Stimulated activated CD4-positive, alpha-beta T cell treated with anti-CD3 and anti-CD28 coated beads, Interleukin-1b, Interleukin-23, amount 100 ng/mL, for 4 hours (primary cell): ENCODE measurements at regions not wholly inside any gene's neighbourhood (a gene's known extent, or its start where the extent isn't known, plus 50 kb on each side); places are given as distances from the start of the nearest gene placed in this dataset.

ENCODE experiments used
- DNase-seq, 2 donors: peaks; one replicate each; pipeline ENCODE4 v3.0.0-alpha.2; 2020; ENCODE audit warnings: low read depth in 2 of 2

DNA sequence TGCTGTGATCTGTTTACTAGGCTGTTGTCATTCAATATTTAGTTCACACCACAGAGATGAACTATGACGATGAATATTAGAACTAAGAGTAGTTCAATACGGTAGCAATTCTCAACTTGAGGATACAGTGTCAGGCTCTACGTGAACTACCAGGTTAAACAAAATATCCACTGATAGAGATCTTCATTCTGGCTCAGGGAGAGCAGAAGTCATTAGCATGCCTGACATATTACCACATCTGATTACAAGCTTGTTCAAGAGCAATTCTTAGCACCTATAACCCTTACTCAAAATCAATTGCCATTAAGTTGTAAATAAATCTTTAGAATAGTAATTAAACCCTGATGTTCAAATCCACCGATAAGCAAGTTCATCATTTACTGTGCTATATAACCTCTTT, 207.2 kb downstream of the CHRM3 start:
- no peak for DNase-seq

DNA sequence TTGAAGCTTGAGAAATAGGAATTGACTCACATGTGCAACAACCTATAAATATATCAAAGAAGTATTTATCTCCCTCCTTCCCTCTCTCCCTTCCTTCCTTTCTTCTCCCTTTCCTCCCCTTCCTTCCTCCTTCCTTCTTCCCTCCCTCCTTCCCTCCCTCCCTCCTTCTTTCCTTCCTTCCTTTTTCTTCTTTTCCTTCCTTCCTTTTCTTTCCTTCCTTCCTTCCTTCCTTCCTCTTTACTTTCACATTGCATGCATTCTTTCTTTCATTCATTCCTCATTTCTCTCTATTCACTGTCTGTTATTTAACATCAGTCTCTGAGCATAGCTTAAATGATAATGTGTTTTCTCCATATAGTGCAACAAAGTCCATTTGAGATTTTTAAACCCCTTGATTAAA, 214.2 kb downstream of the CHRM3 start:
- no peak for DNase-seq

DNA sequence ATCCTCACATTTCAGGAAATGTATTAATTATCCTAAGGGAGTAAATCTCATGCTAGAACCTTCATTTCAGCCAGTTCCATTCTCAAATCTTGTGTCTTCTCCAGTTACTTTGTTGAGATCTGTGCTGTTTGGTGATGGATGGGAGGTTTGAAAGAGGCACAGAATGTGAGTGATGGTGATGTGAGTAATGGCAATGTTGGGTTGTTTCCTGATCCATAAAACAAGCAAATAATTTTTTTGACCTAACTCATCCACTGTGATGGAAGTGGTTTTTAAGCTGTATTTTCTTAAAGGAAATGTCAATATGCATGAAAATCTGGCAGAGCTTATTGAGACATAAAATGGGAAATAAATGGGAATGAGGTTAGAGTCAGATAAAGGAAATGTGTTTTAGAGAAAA, 214.7 kb downstream of the CHRM3 start:
- DNase-seq = no peak

DNA sequence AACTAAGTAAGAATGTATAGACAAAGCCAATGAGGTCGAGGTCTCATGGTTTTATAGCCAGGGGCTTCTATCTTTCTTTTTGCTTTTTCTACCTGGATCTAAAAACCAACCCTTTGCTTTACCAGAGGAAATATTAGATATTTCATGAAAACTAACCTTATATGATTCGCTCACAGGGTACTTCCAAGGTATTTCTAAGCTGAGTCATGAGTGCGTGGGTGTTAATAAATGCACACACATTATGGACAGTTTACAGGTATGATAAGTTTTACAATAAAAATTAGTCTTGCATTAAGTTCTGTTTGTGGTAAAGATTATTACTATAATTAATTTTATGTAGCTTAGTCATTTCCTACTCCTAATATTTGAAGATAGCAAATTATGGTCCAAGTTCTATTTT, 217.2 kb downstream of the CHRM3 start:
- DNase-seq = no peak

- no peak for DNase-seq
Observed at GRCh38 chr1:239606850-239607400, 220.6 kb downstream of the CHRM3 start.

DNA sequence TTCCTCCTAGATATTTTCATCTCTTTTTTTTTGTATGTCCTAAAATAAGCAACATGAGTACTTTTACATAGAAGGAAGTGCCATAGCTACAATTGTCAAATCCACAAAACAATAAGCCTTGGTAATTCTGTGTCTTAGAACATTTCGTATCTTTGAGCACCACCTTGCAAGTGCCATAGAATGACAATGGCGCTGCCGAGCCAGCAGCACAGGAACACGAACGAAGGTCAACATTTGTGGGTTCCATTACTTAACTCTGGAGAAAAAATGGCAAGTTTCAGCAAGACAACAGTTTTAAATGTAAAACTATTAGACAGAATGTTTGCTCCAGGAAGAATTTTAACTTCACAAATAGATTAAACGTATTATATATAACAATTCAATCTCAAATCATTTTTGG, 222.1 kb downstream of the CHRM3 start:
- DNase-seq = no peak

GRCh38 chr1:239612379-239612778, 226.0 kb downstream of the CHRM3 start:
- DNase-seq = no peak

- no peak for DNase-seq
Observed at GRCh38 chr1:239616673-239617072, 230.3 kb downstream of the CHRM3 start.

GRCh38 chr1:239617259-239617658, 230.9 kb downstream of the CHRM3 start:
- DNase-seq = no peak

DNA sequence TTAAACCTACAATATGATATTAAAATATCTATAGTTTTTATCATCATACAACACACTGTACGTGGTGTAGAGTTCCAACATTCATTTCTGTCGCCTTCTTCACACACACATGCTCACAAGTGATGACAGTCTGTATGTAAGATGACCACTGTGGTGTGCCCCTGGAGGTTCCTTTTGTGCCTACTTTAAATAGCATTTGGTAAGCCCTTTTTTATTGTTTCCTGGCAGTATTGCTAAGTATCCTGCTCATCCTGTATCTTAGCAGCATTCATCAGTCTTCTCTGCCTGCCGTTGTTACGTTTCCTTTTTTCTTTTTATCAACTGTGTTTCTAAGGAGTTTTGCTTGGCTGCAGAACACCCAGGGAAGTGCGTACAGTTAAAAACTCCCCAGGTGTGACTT, 231.4 kb downstream of the CHRM3 start:
- DNase-seq = no peak

DNA sequence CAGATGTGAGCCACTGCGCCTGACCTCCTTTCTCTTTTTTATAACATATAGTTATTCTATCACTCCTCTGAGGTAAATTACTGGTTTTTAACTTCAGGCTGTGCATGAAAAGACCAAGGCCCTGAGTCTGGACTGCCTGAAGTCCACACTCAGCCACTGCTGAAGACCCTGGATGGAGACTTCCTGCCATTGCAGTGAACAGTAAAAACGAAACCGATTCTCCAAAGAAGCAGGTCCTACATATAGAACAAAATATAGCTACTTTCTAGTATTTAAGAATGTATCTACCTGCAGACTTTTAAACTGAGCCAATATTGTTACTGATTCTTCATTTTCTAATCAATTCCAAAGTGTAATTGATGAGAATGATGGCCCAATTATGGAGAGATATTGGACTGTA, 232.8 kb downstream of the CHRM3 start:
- no peak for DNase-seq

DNA sequence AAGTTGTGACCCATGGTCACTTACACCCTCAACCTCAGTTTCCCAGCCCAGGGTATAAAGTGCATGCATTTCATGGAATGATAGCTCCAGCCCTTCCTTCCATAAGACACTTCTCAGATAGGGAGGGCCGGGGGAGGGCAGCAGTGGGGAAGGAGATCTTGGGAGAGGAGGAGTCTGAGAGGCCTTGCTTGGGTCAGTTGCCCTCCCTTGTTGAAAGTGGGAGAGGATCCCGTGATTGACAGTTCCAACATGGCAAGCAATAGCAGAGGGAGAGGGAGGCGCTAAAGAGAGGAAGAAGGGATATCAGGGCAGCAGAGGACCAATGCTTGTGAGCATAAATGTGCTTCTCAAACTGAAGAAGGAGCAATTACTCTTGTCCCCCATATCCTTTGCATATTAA, 244.4 kb downstream of the CHRM3 start:
- DNase-seq = no peak

DNA sequence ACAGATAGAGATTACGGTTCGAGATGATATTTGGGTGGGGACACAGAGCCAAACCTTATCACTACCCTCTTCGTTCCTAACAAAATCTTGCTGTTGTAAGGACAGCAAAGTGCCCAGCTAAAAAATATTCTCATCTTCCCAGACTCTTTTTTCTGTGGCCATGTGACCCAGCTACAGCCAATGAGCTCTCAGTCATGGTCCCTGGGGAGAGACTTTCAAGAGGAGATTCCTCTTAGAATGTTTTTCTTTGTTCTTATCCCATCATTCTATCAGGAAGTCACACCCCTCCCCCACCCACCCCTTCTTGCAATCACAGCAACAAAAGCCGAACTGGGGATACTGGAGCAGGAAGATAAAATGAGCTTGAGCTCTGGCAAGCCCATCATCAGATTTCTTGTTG, 247.1 kb downstream of the CHRM3 start:
- no peak for DNase-seq

- DNase-seq = no peak
Observed at GRCh38 chr1:239635276-239635675, 248.9 kb downstream of the CHRM3 start.

- no peak for DNase-seq
Observed at GRCh38 chr1:239636347-239636746, 250.0 kb downstream of the CHRM3 start.

DNA sequence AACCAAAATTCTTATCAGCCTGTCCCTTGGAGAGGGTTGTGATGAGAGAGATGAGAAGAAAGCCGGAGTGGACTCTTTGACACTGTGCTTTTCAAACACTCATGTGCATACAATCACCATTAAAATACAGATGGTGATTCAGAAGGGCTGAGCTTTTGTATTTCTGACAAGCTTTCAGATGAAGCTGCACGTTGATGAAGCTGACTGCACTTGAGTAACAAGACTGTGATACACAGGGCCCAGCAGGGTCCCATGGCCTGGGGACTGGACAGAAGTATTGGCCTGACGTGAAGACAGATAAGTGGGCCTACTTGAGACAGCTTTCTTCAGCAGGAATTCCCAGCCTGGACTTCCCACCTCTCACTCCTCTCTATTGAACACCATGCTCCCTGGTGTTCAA, 258.2 kb downstream of the CHRM3 start:
- no peak for DNase-seq

- DNase-seq = no peak
Observed at GRCh38 chr1:239647045-239647444, 260.7 kb downstream of the CHRM3 start.

GRCh38 chr1:239647964-239648632, 261.7 kb downstream of the CHRM3 start:
- no peak for DNase-seq

GRCh38 chr1:239655023-239655422, 268.7 kb downstream of the CHRM3 start:
- no peak for DNase-seq

GRCh38 chr1:239657291-239657690, 270.9 kb downstream of the CHRM3 start:
- DNase-seq = no peak

DNA sequence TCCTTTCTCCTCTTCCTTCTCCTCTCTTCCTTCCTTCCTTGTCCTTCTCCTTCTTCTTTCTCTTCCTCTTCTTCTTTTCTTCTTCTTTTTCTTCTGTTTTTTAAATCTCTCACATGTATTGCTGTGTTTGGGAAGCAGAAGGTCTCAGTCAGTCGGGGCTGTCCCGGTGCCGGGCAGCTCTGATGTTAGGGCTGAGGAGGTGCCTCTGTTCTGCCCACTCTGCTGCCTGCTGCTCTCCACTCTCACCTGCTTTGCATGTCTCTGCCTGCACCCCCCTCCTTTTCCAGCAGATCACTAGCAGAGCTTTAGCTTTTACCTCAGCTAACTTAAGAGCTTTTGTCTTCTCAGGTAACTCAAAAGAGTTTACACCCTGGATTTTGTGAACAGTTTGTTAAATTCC, 276.6 kb downstream of the CHRM3 start:
- DNase-seq = no peak

DNA sequence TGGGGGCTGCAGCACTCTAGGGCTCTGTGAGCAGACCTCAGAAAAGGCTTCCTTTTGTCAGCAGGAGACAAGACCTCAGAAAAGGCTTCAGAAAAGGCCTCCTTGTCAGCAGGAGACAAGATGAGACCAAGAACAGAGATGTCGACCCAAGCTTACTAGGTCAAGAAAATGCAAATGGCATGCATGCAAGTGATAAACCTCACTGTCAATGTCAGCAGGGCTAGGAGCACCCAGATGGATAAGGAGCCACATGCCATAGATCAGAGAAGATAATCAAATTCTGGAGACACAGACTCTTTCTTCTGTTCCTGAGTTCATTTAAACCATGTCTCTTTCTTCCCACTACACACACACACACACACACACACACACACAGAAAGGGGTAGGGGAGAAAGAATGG, 285.9 kb downstream of the CHRM3 start:
- no peak for DNase-seq

- no peak for DNase-seq
Observed at GRCh38 chr1:239675735-239676134, 289.4 kb downstream of the CHRM3 start.
